ENCODE measurements at regions not wholly inside any gene's neighbourhood (a gene's known extent, or its start where the extent isn't known, plus 50 kb on each side); places are given as distances from the start of the nearest gene placed in this dataset.

DNA sequence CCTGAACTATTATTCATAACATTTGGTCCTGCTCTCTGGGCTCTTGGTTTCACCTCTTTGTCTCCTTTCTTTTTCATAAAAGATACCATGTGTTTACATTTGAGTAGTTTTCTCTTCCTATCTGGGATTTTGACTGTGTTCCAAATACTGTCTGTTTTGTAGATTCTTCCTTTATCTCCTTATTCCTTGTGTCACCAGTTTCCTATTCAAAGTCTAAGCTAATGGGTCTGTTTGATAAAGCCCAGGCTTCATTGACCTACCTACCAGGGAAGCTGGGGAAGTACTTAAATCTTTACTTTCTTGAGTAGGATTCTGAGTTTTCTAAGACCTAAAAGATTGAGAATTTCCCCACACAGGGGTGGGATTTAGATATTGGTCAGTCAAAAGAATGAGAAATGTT is 409.5 kb downstream of the RAPGEF2 start:
- TF ChIP-seq CTCF (IDR thresholded peaks at IDR 0.05) (no peak), POLR2A (IDR thresholded peaks at IDR 0.05) (no peak)
